ENCODE measurements at regions not wholly inside any gene's neighbourhood (a gene's known extent, or its start where the extent isn't known, plus 50 kb on each side); places are given as distances from the start of the nearest gene placed in this dataset.

GRCh38 chr6:19121521-19121920, 715.6 kb upstream of the ID4 start:
- Histone ChIP-seq H3K4me2 (ENCODE audit: control insufficient read depth, insufficient read depth) (no peak overlapping the region), H3K9ac (ENCODE audit: control insufficient read depth, insufficient read depth, low read length) (no peak overlapping the region), H3K9me3 (replicated peaks; ENCODE audit: control insufficient read depth, insufficient read depth, low read length) (no peaks in the 10 kb centered on the region), H3K4me1 (ENCODE audit: control insufficient read depth, insufficient read depth, low read length) (no peaks in the 10 kb centered on the region), H3K27ac (ENCODE audit: control insufficient read depth, insufficient read depth) (no peak overlapping the region), H3K4me3 (no peak overlapping the region), H3K36me3 (ENCODE audit: control insufficient read depth in 2 of 2, insufficient read depth in 2 of 2, low read length in 1 of 2) (no peaks in the 10 kb centered on the region), H3K27me3 (replicated peaks in 1 of 2; ENCODE audit: control insufficient read depth in 2 of 2, insufficient read depth in 2 of 2, low read length in 1 of 2) (no peaks in the 10 kb centered on the region), H4K20me1 (ENCODE audit: control insufficient read depth, insufficient read depth) (no peaks in the 10 kb centered on the region), H2AFZ (ENCODE audit: control insufficient read depth, low read depth, low read length) (no peak overlapping the region), H3K79me2 (ENCODE audit: control insufficient read depth, insufficient read depth, low read length) (no peaks in the 10 kb centered on the region)
- POLR2A ChIA-PET: no interaction called here
- no peak for DNase-seq (ENCODE audit: low read depth, low spot score)
- intact Hi-C loops (cut with micrococcal nuclease; ENCODE audit: unreplicated experiment): no loop called here
- RAD21 ChIA-PET (ENCODE audit: unreplicated experiment): no interaction called here
- SMC1A ChIA-PET (ENCODE audit: uncharacterized antibody, unreplicated experiment): no interaction called here
- CTCF ChIA-PET: interaction anchor here (0.6 to 0.7 kb wide), 2 partner anchors 25 to 324 kb away, joined by 3 read pairs; no protein-coding TSS in a partner anchor
- ATAC-seq: no peak
- BruUV-seq (replicated peaks): no TSS peak
- in situ Hi-C loops (cut with MboI): no loop called here
- TF ChIP-seq CEBPB (IDR thresholded peaks at IDR 0.05; ENCODE audit: borderline replicate concordance in 1 of 2, low read depth in 2 of 2, low read length in 2 of 2): no peak
- TF ChIP-seq SMAD5 (IDR thresholded peaks at IDR 0.05; ENCODE audit: low read depth): no peak
- no peak for TF ChIP-seq ZBTB4 (CRISPR knock-in tag; IDR thresholded peaks at IDR 0.05)
- FAIRE-seq: no peak

- ChIA-PET POLR2A (no interaction called here), SMC1A (ENCODE audit: uncharacterized antibody, unreplicated experiment) (interaction anchor here (0.9 kb wide), 1 partner anchor 8 kb away, joined by 3 read pairs; no protein-coding TSS in a partner anchor)
- TF ChIP-seq LARP7 (IDR thresholded peaks at IDR 0.05) (no peak), ZBTB11 (CRISPR knock-in tag; IDR thresholded peaks at IDR 0.05) (no peak), PML (IDR thresholded peaks at IDR 0.05; ENCODE audit: low read length) (no peak), ATF7 (IDR thresholded peaks at IDR 0.05; ENCODE audit: low read depth) (no peak), BRCA1 (IDR thresholded peaks at IDR 0.05; ENCODE audit: low read depth, low read length) (no peak), POLR2AphosphoS5 (IDR thresholded peaks at IDR 0.05; ENCODE audit: low read length) (no peak), FOS (IDR thresholded peaks at IDR 0.05; ENCODE audit: borderline replicate concordance, extremely low read depth, insufficient read length) (no peak), PAX5 (IDR thresholded peaks at IDR 0.05; ENCODE audit: borderline replicate concordance, low read depth, low read length) (no peak), CBX5 (IDR thresholded peaks at IDR 0.05; ENCODE audit: low read depth) (no peak), EGR1 (IDR thresholded peaks at IDR 0.05; ENCODE audit: borderline replicate concordance in 1 of 2, low read depth in 2 of 2, low read length in 2 of 2) (no peak), CEBPB (IDR thresholded peaks at IDR 0.05; ENCODE audit: borderline replicate concordance in 1 of 2, low read depth in 2 of 2, low read length in 2 of 2) (no peak)
These were observed 710.1 kb upstream of the ID4 start for GRCh38 chr6:19127081-19127480.

More at GRCh38 chr6:19127081-19127480, 710.1 kb upstream of the ID4 start:
- no peak overlapping the region for H3K4me2 ChIP-seq (ENCODE audit: control insufficient read depth, insufficient read depth)
- in situ Hi-C loops (cut with MboI): no loop called here
- H3K4me1 ChIP-seq (ENCODE audit: control insufficient read depth, insufficient read depth, low read length): no peaks in the 10 kb centered on the region
- no peaks in the 10 kb centered on the region for H3K27me3 ChIP-seq (replicated peaks in 1 of 2; ENCODE audit: control insufficient read depth in 2 of 2, insufficient read depth in 2 of 2, low read length in 1 of 2)
- no peak overlapping the region for H3K9ac ChIP-seq (ENCODE audit: control insufficient read depth, insufficient read depth, low read length)
- H4K20me1 ChIP-seq (ENCODE audit: control insufficient read depth, insufficient read depth): no peaks in the 10 kb centered on the region
- no peak overlapping the region for H2AFZ ChIP-seq (ENCODE audit: control insufficient read depth, low read depth, low read length)
- H3K9me3 ChIP-seq (replicated peaks; ENCODE audit: control insufficient read depth, insufficient read depth, low read length): no peaks in the 10 kb centered on the region
- 8% methylated on average over 3 of the region's 3 CpGs for WGBS (ENCODE audit: insufficient coverage, insufficient replicate concordance, low lambda C conversion rate, missing lambda C conversion rate)
- intact Hi-C loops (cut with micrococcal nuclease; ENCODE audit: unreplicated experiment): no loop called here
- no peak overlapping the region for H3K4me3 ChIP-seq
- no peak overlapping the region for H3K27ac ChIP-seq (ENCODE audit: control insufficient read depth, insufficient read depth)
- DNase-seq (ENCODE audit: low read depth, low spot score): no peak
- no peak for FAIRE-seq
- H3K79me2 ChIP-seq (ENCODE audit: control insufficient read depth, insufficient read depth, low read length): no peaks in the 10 kb centered on the region
- no TSS peak for BruUV-seq (replicated peaks)
- RAD21 ChIA-PET (ENCODE audit: unreplicated experiment): no interaction called here
- H3K36me3 ChIP-seq (ENCODE audit: control insufficient read depth in 2 of 2, insufficient read depth in 2 of 2, low read length in 1 of 2): no peaks in the 10 kb centered on the region
- CTCF ChIA-PET: no interaction called here
- no peak for ATAC-seq

All from GM12878 (cell line).